GM19438 (cell line): ENCODE measurements at regions not wholly inside any gene's neighbourhood (a gene's known extent, or its start where the extent isn't known, plus 50 kb on each side); places are given as distances from the start of the nearest gene placed in this dataset.

ENCODE experiments used
- ATAC-seq: cut with Tn5 transposase; IDR thresholded peaks from one replicate; pipeline ENCODE4 v1.9.1; 2021; ENCODE audit warnings: low read depth; ENCODE audit not compliant: unreplicated experiment

DNA sequence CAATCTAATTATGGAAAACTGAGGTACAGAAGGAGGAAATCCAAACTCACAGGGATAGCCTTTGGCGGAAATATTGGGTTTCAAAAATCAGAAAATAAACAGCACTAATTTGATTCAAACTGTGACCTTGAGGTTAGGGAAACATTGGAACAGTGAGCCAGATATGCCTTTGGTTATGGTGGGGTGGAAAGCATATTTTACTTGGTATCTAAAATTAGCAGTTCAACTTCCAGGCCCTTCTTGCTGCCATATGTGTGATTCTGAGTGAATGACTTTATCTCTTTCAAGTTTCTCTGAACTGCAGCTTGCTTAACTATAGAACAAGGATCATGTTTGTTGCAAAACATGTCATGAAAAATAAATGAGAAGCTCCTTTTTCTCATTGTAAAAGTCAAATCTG is 240.9 kb upstream of the VEGFC start:
- no peak for ATAC-seq

GRCh38 chr4:177041356-177041755 is 248.6 kb upstream of the VEGFC start:
- no peak for ATAC-seq

DNA sequence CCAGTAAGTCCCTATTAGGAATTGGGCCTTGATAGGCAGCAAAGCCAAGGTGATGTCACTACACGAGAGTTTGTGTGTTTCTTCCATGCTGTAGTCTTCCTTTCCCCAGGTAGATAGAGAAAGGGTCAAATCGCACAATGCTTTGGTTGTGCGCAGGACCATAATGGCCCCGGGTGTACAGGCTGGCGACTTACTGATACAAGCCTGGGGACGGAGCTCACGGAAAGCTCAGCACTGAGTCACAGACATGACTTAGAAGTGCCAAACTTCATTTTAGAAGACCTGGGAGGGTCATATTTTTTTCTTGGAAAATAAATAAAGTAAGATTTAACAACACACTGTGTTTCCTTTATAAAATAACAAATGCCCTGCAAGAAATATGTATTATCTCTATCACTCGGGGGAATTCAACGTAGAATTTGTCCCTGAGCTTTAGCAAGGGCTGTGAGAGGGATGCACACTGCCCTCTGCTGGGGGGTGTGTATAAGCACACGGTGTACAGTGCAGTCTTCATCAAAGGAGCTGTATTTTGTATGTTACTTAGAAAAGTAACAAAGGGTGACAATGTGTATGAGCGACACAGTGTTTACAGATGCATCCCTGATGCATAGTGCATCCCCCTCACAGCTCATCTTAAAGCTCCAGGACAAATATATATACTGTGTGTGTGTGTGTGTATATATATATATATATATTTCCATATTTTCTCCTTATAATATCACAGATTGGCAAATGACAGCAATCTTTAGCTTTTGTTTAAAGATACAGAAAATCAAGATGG is 254.5 kb upstream of the VEGFC start:
- ATAC-seq: peak; percentile 93

DNA sequence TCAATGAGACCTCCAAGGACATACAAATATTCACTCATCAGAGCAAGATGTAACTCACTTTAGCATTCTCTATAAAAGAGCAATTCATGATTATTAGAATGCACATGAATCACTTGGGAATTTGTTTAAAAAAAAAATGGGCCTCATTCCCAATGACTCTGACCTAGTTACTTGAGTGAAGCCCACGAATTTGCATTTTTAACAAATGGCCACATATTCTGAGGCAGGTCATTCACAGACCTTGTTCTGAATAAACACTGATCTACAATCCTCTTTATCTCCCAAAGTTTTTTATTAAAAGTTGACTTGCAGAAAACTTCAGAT is 255.1 kb upstream of the VEGFC start:
- no peak for ATAC-seq

DNA sequence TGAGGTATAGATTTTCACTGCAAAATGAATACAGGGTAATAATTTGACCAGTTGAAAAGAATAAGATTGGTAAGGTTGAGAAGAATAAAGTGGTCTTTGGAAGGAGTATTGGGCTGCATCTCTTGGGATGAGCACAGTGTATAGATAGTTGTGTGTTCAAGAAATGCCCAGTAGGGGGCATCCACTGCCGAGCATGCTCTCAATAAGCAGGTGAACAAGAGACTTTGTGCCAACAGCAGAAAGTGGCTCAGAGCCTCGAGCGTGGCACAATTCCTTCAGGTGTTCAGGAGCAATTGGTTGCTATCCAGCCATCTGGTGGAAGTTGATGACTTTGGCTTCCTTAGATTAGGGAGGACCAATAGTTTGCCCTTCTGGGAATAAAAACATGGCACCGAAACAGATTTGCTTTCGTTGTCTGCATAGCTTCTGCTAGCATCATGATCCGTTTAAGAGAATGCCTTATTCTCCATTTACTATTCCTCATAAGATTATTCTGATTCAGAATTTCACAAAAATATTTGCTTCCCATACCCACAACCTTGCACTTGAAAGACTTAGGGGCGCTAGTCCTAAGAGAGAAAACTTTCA is 258.1 kb upstream of the NEIL3 start:
- no peak for ATAC-seq

DNA sequence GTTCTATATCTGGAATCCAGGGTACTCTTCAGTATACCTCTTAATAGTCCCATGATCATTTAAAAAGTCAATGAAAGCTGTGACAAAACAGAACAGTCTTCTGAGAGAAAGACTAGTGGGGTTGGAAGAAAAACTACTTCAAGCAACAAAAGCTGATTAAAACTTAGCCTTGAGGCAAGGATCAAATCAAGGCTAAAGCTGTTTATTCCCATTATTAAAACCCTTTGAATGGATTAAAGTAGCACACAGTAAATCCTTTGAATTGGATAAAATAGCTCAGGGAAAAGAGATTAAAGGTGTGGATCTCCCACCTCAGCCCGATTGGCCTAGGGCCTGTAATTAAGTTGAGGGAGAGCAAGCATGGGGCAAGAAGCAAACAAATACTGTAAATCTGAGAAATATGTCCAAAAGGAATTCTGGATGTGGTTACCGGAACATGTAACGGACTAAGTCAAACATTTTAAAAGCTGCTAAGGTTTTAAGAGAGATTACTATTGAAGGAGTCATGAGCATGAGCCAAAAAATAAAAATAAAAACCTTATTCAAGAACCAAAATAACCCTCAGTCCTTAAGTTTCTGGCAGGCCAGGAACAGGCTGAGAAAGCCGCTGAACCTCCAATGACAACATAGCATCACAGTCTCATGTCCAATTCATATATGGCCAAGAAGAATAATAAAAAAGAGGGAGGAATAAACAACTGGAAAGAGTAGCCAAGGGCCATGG is 257.3 kb upstream of the NEIL3 start:
- ATAC-seq: no peak

- no peak for ATAC-seq
Measured at GRCh38 chr4:177057186-177057585, 252.5 kb upstream of the NEIL3 start.

GRCh38 chr4:177064116-177064515 is 245.6 kb upstream of the NEIL3 start:
- ATAC-seq: no peak

DNA sequence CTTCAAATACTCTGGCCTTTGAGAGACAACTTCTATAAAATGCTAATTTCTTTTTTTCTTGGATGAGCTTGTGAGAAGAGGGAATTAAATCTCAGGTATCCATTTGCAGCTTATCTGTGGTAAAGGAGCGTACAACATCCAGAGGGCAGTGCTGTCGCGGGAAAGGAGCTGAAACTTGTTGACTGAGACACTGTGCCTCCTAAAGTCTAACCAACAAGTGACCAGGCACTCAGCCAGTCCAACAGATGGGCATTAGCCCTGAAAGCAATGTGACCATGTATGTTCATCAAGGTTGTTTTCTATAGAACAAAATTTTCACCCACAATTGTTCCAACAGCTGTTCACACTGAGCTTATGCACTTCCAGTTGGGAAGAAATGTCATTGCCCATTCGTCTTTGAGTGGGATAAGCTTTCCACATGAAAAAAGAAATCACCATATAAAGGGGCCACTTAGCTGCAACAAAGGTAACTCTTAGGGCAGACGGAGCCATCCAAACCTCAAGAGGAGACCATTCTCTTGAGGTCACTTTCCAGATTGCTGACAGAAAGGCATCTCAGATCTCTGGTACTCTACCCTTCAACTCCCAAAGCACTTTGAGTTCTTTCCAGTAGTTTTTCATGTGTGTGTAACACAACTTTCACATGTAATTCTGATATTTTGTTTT is 244.8 kb upstream of the NEIL3 start:
- ATAC-seq: no peak

DNA sequence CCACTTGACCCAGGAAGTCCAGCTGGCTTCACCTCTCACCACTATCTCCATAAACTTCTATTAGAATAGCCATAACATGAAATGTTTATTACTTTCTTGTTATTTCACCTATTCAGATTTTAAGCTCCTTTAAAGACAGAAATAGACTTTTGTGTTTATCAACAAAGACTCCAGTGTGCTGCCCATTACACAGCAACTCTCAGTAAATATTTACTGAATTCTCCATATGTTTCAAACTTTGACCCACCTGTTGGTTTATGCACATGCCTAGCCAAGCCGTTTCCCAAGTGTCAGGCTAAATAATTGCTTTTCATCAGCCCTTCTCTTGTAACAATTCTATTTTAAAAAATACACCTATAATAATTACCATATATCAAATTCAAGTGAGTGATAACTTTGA is 242.9 kb upstream of the NEIL3 start:
- ATAC-seq: no peak

DNA sequence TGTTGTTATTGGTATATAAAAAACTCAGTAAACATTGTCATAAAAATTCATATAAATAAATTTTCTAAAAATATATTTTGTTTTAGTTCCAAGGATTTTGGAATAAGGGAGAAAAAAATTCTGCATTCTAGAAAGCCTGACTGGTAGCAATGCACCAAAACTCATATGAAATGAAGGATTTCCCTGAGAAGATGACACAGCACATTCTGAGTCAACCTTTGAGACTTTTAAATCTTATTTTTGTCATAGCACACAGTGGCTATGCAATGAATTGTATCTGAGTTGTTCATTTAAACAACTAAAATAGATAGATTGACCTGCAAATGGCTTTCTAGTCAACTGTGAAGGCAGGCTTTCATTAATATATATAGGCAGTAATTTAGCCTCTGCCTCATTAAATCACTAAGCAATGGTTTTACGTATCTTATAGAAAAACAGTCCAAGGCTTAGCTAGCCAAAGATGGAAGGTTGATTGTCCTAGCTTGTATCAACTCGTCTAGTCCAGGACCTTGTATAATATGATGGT is 239.1 kb upstream of the NEIL3 start:
- ATAC-seq: no peak

GRCh38 chr4:177077095-177077971 is 232.3 kb upstream of the NEIL3 start:
- no peak for ATAC-seq

DNA sequence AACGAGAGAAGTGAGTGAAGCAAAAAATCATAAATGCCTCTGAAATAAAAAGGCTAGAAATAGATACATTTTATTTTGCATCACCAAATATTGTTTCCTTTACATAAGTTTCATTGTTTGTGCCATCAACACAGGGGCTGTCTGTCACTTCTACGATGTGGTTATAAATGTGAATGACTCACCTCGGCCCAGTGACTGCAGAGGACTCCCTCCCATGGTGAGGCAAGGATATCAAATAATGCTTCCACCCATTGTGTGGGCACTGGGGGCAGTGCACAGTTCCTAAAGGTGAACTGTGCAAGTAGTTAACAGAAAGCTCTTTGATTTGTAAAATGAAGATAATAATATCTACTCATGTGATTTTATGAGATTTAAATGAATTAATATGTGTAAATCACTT is 230.3 kb upstream of the NEIL3 start:
- ATAC-seq: no peak

DNA sequence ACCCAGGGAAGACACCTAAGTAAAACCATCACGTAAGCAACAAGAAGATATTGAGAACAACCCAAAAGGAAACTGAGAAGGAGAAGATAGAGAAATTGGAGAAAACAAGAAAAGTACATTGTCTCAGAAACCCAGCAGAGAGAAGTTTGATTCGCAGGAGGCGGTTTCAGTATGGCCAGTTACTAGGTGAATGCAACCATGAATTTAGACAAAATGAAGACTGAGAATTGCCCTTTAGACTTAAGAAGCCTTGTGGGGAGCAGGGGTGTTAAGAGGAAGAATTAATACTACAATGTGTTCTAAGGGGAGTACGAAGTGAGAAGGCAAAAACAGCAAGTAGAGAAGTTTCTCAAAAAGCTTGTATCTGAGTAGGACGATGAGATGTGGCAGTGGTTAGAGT is 229.3 kb upstream of the NEIL3 start:
- ATAC-seq: no peak

GRCh38 chr4:177087060-177087459 is 222.6 kb upstream of the NEIL3 start:
- ATAC-seq: no peak

DNA sequence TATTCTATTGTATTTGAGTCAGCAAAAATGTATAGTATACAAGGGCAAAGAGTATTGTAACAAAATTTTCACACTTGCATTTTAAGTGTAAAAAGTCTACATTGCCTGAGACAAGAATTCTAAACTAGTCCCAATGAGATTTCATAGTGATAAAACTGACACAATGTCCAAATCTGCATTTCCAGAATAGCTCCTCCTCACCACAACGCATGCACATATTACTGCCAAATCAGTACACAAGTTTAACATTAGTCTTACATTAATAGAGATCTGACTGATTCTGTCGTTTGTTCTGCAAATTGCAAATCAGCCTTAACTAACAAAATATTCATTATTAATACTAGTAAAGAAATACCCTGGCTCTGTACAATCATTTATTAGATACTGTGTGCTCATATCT is 222.2 kb upstream of the NEIL3 start:
- no peak for ATAC-seq

- ATAC-seq: no peak
Measured at GRCh38 chr4:177091515-177091914, 218.2 kb upstream of the NEIL3 start.

DNA sequence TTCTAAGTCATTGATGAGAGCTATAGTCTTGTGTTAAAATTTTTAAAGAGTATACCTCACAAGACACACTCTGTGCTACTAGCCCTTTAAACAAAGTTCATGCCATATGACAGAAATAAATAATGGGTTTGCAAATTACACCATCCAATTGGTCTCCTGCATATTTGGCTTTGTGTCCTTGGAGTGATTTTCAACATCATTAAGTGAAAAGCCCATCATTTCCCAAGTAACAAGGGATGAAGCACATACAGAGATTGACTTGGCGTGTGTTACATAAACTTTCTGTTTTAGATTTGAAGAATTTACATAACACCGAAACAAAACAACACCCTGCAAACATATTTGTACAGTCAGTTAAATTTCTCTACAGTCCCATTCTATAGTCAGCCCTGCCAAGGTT is 216.9 kb upstream of the NEIL3 start:
- ATAC-seq: no peak

DNA sequence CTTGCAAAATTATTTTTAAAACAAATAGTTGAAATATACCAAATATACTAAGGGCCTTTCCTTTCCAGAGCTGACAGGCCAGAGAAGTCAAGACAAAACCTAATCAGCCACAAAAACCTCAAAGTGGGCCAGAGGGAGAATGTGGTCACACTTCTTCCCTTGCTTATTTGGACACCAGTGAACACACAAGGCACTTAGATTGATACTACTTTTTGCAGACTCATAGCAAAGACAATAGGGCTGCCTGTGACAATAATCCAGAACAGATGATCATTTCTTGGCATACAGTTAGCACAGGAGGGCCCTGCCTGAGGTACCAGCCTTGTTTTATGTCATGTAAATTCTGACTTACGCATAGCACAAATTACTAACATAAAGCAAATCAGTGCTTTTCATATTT is 215.7 kb upstream of the NEIL3 start:
- no peak for ATAC-seq

GRCh38 chr4:177097291-177097690 is 212.4 kb upstream of the NEIL3 start:
- ATAC-seq: no peak
